ENCODE measurements at regions not wholly inside any gene's neighbourhood (a gene's known extent, or its start where the extent isn't known, plus 50 kb on each side); places are given as distances from the start of the nearest gene placed in this dataset.

DNA sequence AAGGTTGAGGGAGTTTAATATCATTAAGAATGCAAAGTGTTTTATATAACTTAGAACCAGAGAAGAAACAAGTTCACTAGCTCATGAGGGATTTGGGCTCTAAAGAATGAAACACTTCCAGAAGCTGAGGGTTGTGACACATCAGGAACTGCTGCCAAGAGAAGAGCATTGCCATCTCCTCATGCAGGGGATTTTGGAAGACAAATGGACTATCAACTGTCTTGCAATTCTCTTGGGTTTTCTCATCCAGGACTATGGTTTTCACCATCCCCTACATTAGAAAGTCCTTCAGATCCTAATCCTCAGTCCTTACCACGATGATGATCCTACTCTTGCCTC lies 59.7 kb upstream of the KL start:
- TF ChIP-seq ZNF274 (IDR thresholded peaks at IDR 0.05; ENCODE audit: low read depth, low read length) (no peak), POLR2AphosphoS5 (IDR thresholded peaks at IDR 0.05; ENCODE audit: low read depth, low read length) (no peak), YY1 (IDR thresholded peaks at IDR 0.05; ENCODE audit: extremely low read depth, insufficient replicate concordance, low read depth, low read length) (no peak), RAD21 (IDR thresholded peaks at IDR 0.05; ENCODE audit: low read depth) (no peak)
- TF ChIP-seq, protein P1, sequence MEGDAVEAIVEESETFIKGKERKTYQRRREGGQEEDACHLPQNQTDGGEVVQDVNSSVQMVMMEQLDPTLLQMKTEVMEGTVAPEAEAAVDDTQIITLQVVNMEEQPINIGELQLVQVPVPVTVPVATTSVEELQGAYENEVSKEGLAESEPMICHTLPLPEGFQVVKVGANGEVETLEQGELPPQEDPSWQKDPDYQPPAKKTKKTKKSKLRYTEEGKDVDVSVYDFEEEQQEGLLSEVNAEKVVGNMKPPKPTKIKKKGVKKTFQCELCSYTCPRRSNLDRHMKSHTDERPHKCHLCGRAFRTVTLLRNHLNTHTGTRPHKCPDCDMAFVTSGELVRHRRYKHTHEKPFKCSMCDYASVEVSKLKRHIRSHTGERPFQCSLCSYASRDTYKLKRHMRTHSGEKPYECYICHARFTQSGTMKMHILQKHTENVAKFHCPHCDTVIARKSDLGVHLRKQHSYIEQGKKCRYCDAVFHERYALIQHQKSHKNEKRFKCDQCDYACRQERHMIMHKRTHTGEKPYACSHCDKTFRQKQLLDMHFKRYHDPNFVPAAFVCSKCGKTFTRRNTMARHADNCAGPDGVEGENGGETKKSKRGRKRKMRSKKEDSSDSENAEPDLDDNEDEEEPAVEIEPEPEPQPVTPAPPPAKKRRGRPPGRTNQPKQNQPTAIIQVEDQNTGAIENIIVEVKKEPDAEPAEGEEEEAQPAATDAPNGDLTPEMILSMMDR (IDR thresholded peaks at IDR 0.05 in 2 of 3, conservative IDR thresholded peaks at IDR 0.05 in 1 of 3; ENCODE audit: borderline replicate concordance in 1 of 3, insufficient read depth in 1 of 3, low read depth in 2 of 3, low read length in 2 of 3): no peak

All from HCT116 (cell line).